DMS114 treated with DMSO at 0.1 percent for 48 hours (cell line): ENCODE measurements at regions not wholly inside any gene's neighbourhood (a gene's known extent, or its start where the extent isn't known, plus 50 kb on each side); places are given as distances from the start of the nearest gene placed in this dataset.
"Not testable (repeated sequence)": the region's sequence is repeated elsewhere in the genome, so short reads cannot be mapped to it uniquely, and the experiment has no call there.

Experiments
- DNase-seq: peaks from one replicate; lab custom pipeline; 2025; ENCODE audit not compliant: unreplicated experiment; lab: John Stamatoyannopoulos, UW

GRCh38 chr10:61052469-61053205 lies 108.7 kb upstream of the RHOBTB1 start:
- DNase-seq = no peak

GRCh38 chr10:61051344-61051743 lies 107.4 kb upstream of the RHOBTB1 start:
- no peak for DNase-seq

DNA sequence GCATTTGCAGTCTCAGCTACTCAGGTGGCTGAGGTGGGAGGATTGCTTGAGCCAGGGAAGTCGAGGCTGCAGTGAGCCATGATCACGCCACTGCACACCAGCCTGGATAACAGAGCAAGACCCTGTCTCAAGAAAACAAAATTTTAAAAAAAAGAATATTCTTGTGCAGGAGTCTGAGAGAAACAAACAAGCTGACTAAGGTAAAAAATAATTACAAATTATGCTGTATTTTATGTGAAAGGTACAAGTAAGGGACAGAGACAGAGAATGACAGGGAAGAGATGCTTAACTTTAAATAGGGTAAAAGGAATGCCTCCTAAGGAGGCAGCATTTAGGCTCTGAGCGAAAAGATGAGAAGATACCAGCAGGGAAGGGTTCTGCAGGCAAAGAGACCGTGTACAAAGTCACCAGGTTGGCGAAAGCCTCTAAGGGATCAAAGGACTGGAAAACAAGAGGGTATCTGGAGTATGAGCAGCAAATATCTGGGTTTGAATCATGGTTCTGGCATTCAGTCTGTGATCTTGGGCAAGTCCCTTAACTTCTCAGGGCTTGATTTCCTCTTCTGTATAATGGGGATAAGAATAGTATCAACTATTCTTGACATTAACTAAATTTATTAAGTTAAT lies 106.2 kb upstream of the RHOBTB1 start:
- no peak for DNase-seq

GRCh38 chr10:61049386-61049785 lies 105.4 kb upstream of the RHOBTB1 start:
- DNase-seq = no peak

- no peak for DNase-seq
Measured at GRCh38 chr10:61047788-61048560, 104.0 kb upstream of the RHOBTB1 start.

- no peak for DNase-seq
Measured at GRCh38 chr10:61047081-61047480, 103.1 kb upstream of the RHOBTB1 start.

GRCh38 chr10:61045480-61045879 lies 101.5 kb upstream of the RHOBTB1 start:
- DNase-seq = not testable (repeated sequence)

DNA sequence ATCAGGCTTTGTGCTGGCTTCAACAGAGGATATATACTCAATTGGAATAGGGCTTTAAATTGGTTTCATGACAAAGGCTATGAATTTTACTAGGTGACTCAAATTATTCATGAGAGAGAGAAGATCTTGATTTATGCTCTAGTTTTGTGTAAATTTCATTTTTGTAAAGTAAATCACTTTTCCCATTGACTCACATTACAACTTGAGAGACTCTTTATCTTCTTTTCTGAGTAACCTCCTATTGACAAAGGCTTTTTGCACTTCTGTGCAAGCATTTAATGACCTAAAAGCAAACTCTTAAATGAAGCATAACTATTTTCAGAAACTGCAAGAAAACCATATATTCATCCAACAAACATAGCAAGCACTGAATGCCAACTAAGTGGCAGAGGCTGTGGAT lies 98.5 kb upstream of the RHOBTB1 start:
- no peak for DNase-seq

- no peak for DNase-seq
Measured at GRCh38 chr10:61040399-61041016, 96.5 kb upstream of the RHOBTB1 start.

DNA sequence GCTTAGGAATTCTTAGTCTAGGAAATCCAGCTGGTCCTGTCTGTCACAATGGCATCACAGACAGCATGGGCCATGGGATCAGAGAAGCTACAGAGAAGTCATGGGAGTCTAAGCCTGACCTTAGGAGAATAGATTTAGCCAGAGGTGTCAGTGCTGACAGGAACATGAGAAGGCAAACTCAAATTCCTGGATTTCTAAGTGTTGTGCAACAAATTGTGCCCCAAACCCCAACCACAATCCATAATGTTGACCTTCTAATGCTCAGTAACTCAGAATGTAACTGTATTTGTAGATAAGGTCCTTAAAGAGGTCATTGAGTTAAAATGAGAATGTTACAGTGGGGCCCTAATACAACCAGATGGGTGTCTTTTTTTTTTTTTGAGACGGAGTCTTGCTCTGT lies 95.9 kb upstream of the RHOBTB1 start:
- no peak for DNase-seq

DNA sequence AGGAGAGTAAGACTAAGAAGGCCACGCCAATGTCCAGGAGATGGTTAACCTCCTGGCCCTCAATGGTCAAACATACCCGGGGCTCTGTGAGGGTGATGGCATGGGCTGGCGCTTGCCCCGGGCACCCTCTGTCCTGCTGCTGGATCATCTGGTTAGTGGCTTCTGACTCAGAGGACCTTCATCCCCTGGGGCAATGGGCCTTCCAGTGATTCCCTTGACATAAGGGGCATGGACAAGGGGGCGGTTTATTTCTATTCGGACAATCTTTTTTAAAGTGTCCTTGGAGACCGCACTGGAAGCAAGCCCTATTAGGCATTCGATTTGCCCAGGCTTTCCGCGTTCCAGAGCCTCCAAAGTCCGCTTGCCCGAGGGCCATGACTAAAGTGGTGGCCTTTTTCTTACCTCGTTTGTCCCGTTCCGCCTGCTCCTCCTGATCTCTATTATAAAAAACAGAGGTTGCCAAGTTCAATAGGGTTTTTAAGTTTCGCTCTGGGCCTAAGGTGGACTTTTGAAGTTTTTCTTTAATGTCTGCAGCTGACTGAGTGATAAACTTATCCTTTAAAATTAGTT lies 93.4 kb upstream of the RHOBTB1 start:
- not testable (repeated sequence) for DNase-seq

DNA sequence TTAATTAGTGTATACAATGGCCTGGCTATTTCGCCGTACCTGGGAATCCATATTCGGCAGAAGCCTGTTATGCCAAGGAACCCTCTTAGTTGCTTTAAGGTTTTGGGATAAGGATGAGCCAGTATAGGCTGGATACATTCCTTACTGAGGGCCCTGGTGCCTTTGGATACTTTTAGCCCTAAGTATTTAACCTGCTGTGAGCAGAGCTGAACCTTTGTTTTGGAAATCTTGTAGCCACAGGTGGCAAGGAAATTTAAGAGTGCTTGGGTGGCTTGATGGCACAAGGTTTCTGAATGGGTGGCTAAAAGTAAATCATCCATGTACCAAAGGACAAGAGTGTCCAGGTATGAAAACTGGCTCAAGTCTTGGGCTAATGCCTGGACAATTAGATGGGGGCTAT lies 92.2 kb upstream of the RHOBTB1 start:
- DNase-seq = not testable (repeated sequence)

DNA sequence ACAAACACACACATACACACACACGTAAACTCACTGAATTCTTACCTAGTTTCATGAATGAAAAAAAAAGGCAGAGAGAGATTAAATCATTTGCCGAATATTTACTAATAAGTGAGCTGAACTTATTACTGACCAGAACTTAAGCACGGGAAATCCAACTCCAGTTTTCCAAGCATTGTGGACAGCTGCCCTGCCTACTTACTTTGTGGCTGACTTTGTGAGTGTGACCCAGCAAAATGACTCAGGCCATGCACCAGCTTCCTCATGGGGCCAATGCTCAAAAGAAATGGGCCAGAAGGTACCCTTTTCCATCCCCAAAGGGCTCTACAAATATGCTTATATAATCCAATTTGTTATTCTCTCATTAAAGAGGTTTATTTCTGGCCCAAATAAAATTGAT lies 87.4 kb upstream of the RHOBTB1 start:
- DNase-seq = no peak

DNA sequence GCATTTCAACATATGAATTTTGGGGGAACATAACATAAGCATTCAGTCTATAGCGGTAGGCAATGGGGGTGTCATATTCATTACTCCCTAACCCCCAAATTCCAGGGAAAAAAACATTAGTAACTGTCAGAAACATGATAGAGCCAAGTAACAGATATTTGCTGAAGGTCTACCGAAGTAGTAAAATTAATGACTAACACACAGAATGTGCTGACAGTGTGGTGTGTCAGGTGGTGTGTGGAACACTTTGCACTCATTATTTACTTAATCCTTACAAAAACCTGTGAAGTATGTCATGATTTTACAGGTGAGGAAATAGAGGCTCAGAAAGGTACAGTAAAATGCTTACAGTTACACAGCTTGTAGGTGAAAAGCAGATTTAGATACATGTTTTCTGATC lies 85.4 kb upstream of the RHOBTB1 start:
- no peak for DNase-seq

DNA sequence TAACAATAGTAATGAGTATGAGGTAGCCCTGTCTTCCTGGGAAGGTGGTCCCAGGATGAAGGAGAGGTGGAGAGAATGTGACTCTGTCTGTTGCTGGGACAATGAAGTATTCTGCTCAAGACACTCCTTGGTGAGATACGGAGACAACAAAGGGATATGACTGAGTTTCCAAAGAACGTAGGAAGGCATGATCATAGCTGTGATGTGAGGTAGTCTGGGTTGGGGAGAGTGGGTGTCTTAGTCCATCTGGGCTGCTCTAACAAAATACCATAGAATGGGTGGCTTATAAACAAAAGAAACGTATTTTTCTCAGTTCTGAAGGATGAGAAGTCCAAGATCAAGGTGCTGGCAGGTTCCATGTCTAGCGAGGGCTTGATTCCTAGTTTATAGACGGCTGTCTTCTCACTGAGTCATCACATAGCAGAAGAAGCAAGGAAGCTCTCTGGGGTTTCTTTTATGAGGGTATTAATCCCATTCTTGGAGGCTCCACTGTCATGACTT lies 84.9 kb upstream of the RHOBTB1 start:
- no peak for DNase-seq

DNA sequence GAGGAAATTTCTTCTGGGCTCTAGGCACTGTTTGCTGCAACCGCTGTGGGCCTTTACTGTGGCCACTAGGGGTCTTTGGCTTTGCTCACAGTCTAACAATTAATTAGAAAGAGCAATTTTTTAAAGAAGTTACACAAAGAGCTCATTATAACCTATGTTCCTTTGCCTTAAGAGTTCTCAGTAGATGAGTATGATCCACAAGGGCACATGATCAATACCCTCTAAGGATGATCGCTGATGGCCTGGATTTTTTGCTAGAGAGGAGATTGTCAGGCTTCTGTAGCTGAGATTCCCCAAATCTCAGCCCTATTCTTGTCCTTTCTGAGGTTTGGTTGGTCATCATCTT lies 80.8 kb upstream of the RHOBTB1 start:
- DNase-seq = no peak

- no peak for DNase-seq
Measured at GRCh38 chr10:61024151-61024855, 80.3 kb upstream of the RHOBTB1 start.

DNA sequence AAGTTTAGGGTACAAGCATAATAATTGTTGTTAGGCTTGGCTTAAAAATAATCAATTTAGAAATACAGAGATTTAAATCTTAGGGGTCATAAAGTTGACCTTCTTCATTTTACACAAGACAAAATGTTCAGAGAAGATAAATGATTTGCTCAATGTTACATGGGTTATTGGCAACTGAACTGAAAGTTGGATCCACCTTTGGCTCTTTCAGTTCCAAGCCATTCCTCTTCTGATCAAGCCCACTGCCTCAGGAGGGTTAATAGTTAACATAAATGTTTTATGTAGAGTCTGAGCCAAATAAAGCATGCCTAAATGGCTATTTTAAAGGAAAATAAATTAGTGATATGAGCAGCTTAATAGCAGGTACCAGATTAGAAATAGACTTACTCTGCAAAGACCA lies 79.1 kb upstream of the RHOBTB1 start:
- DNase-seq = no peak

GRCh38 chr10:61021926-61022325 lies 77.9 kb upstream of the RHOBTB1 start:
- DNase-seq = no peak

DNA sequence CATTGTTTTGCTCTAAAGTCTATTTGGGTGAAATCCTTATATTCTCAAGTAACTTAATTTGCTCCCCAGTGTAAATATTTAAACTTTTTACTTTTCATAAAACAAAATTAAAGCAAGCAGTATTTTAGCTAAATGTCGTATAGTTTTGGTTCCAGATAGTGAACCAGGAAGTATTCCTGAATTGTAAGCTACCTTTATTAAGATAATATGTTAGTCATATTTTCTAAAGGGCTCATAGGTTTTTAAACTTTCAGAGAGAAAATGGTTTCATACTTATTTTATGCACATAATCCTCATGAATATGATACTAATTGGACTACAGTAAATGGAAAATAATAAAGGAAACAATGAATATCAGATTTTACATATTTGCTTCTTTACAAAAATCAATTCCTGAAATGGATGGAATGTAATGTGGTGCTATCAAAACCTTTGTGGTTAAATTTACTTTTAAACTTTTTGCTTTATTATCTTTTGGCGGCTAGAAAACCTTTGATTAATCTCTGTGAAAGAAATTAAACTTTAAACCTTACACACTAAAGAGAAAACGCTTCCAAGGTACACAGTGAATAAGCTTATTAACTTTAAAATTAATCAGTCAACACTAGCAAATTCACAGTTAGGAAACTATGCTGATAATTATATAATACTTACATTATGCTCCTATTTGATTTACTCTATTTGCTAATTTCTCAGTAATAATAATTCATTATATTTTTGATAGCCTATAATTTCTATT lies 76.6 kb upstream of the RHOBTB1 start:
- no peak for DNase-seq
